Mesenchymal stem cell (in vitro differentiated cells and primary cell): ENCODE measurements at regions not wholly inside any gene's neighbourhood (a gene's known extent, or its start where the extent isn't known, plus 50 kb on each side); places are given as distances from the start of the nearest gene placed in this dataset.

Source experiments
- DNase-seq: peaks from one replicate; pipeline ENCODE4 v3.0.0-alpha.2; 2013
- H2AFZ ChIP-seq: one replicate; pipeline ENCODE4 v1.6.1; 2013; ENCODE audit warnings: low read depth, mild to moderate bottlenecking, control low read depth, inconsistent platforms, low read length, moderate library complexity
- H2AK5ac ChIP-seq: 2 replicates; pipeline ENCODE4 v1.6.1; 2013; ENCODE audit warnings: low read length, moderate library complexity, mild to moderate bottlenecking, inconsistent platforms; ENCODE audit not compliant: severe bottlenecking
- H2BK120ac ChIP-seq: one replicate; pipeline ENCODE4 v1.6.1; 2013; ENCODE audit warnings: low read depth, mild to moderate bottlenecking, inconsistent platforms, low read length, moderate library complexity
- H2BK12ac ChIP-seq, 2 experiments: one replicate each; pipeline ENCODE4 v1.6.1; 2013; ENCODE audit warnings: inconsistent platforms in 2 of 2, low read length in 2 of 2, mild to moderate bottlenecking in 2 of 2, moderate library complexity in 2 of 2, control low read depth in 1 of 2
- H2BK15ac ChIP-seq: one replicate; pipeline ENCODE4 v1.6.1; 2013; ENCODE audit warnings: mild to moderate bottlenecking, low read depth, inconsistent platforms; ENCODE audit not compliant: poor library complexity, severe bottlenecking
- H2BK5ac ChIP-seq: 2 replicates; pipeline ENCODE4 v1.6.1; 2013; ENCODE audit warnings: low read depth, mild to moderate bottlenecking, low read length, control low read depth, inconsistent platforms; ENCODE audit not compliant: poor library complexity, severe bottlenecking
- H3K14ac ChIP-seq, 2 experiments: one replicate each; pipeline ENCODE4 v1.6.1; 2013; ENCODE audit warnings: inconsistent platforms in 2 of 2, low read length in 2 of 2, control low read depth in 1 of 2, mild to moderate bottlenecking in 1 of 2, moderate library complexity in 1 of 2
- H3K18ac ChIP-seq, 2 experiments: one replicate each; pipeline ENCODE4 v1.6.1; 2013; ENCODE audit warnings: inconsistent platforms in 2 of 2, low read length in 2 of 2, control low read depth in 1 of 2, low read depth in 1 of 2, mild to moderate bottlenecking in 1 of 2
- H3K23ac ChIP-seq, 2 experiments: one replicate each; pipeline ENCODE4 v1.6.1; 2013; ENCODE audit warnings: inconsistent platforms in 2 of 2, low read length in 2 of 2, mild to moderate bottlenecking in 2 of 2, moderate library complexity in 2 of 2, control low read depth in 1 of 2
- H3K27ac ChIP-seq: 2 replicates; pipeline ENCODE4 v1.5.1; 2013; ENCODE audit warnings: mild to moderate bottlenecking, moderate library complexity, low read length, control low read depth, inconsistent platforms; ENCODE audit not compliant: poor library complexity, severe bottlenecking
- H3K27me3 ChIP-seq, 2 experiments: 2 replicates each; pipeline versions ENCODE4 v1.6.1 to v1.7.0; 2013; ENCODE audit warnings: low read length in 2 of 2, mild to moderate bottlenecking in 2 of 2, moderate library complexity in 2 of 2, control low read depth in 1 of 2, inconsistent platforms in 1 of 2; ENCODE audit not compliant: control insufficient read depth in 1 of 2, insufficient read depth in 1 of 2
- H3K36me3 ChIP-seq, 2 experiments: 2 replicates each; pipeline versions ENCODE4 v1.6.1 to v1.7.0; 2013; ENCODE audit warnings: low read length in 2 of 2, control low read depth in 1 of 2, inconsistent platforms in 1 of 2, low read depth in 1 of 2, mild to moderate bottlenecking in 1 of 2; ENCODE audit not compliant: insufficient read depth in 2 of 2, control insufficient read depth in 1 of 2
- H3K4ac ChIP-seq, 2 experiments: one replicate each; pipeline ENCODE4 v1.6.1; 2013; ENCODE audit warnings: inconsistent platforms in 2 of 2, low read length in 2 of 2, mild to moderate bottlenecking in 2 of 2, moderate library complexity in 2 of 2, control low read depth in 1 of 2, low read depth in 1 of 2
- H3K4me1 ChIP-seq: 2 replicates; pipeline ENCODE4 v1.6.1; 2013; ENCODE audit warnings: low read depth, low read length, control low read depth; ENCODE audit not compliant: control insufficient read depth, insufficient read depth
- H3K4me2 ChIP-seq: 2 replicates; pipeline ENCODE4 v1.6.1; 2013; ENCODE audit warnings: low read length, mild to moderate bottlenecking, inconsistent platforms; ENCODE audit not compliant: poor library complexity, severe bottlenecking
- H3K4me3 ChIP-seq, 2 experiments: 2 replicates each; pipeline versions ENCODE4 v1.5.1 to v1.7.0; 2013; ENCODE audit warnings: low read length in 2 of 2, mild to moderate bottlenecking in 2 of 2, control low read depth in 1 of 2, low read depth in 1 of 2; ENCODE audit not compliant: insufficient read depth in 1 of 2
- H3K79me1 ChIP-seq: replicated peaks from 2 replicates; pipeline ENCODE4 v1.6.1; 2013; ENCODE audit warnings: mild to moderate bottlenecking, control low read depth, low read length, inconsistent platforms; ENCODE audit not compliant: poor library complexity, severe bottlenecking
- H3K9ac ChIP-seq: 2 replicates; pipeline ENCODE4 v1.7.0; 2013; ENCODE audit warnings: mild to moderate bottlenecking, low read length, moderate library complexity
- H3K9me3 ChIP-seq: 2 replicates; pipeline ENCODE4 v1.7.0; 2013; ENCODE audit warnings: mild to moderate bottlenecking, low read length; ENCODE audit not compliant: control insufficient read depth
- H4K8ac ChIP-seq: one replicate; pipeline ENCODE4 v1.6.1; 2013; ENCODE audit warnings: inconsistent platforms, mild to moderate bottlenecking, low read length, moderate library complexity
- H4K91ac ChIP-seq: one replicate; pipeline ENCODE4 v1.6.1; 2013; ENCODE audit warnings: mild to moderate bottlenecking, low read length, inconsistent platforms
- WGBS: methylation state at CpG from one replicate; pipeline ENCODE4 v1.1.7; 2013; ENCODE audit warnings: mixed read lengths; 5-methylcytosine and 5-hydroxymethylcytosine counted together

DNA sequence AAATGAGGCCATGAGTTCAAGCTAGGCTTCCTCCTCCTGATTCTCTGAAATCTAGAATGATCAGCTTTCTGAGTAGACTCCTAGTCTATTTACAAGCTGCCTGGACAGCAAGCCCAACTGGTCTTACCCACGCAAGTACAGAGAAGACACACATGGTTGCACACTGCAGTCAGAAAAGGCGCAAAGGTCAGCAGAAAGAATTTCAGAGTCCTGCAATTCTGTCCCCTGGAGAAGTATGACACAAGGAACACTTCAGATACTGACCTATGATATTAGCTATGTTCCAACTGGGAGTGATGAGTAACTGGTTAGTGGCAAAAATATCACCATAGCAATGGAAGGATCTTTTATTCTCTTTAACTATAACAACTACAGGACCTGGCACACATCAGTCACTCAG is 336.1 kb upstream of the PKDCC start:
- Histone ChIP-seq H3K4ac (no peak overlapping the region), H3K18ac (no peak overlapping the region), H3K27ac (no peak overlapping the region), H2AFZ (no peak overlapping the region), H3K23ac (no peak overlapping the region), H2AK5ac (no peak overlapping the region), H3K9me3 (no peaks in the 10 kb centered on the region), H3K4me3 (no peak overlapping the region), H2BK5ac (no peak overlapping the region), H2BK120ac (no peak overlapping the region), H2BK15ac (no peak overlapping the region), H3K36me3 (no peaks in the 10 kb centered on the region), H3K4me1 (peaks cover 8% of the 10 kb centered on the region), H3K27me3 (no peaks in the 10 kb centered on the region), H4K91ac (no peak overlapping the region), H3K4me2 (no peak overlapping the region), H3K9ac (no peak overlapping the region), H3K79me1 (no peaks in the 10 kb centered on the region), H3K14ac (no peak overlapping the region), H2BK12ac (no peak overlapping the region), H4K8ac (no peak overlapping the region)
- 76% methylated on average over 2 of the region's 2 CpGs for WGBS
- no peak for DNase-seq

DNA sequence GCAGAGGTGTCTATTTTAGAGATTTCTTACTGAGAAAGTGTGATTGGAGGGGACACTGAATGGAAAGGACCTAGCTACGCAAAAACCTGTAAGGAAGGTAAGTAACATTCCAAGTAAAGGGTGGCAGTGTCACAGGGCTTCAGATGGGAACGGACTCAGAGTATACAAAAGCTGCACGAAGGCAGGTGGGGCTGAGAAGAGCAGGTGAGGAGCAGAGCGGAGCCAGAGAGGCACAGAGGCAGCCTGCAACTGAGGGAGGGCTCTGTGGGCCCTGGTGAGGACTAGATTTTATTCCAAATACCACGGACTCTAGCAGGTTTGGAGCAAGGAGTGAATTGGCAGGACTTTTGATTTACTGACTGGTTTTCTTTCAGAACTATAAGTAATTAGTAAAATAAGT is 331.3 kb upstream of the PKDCC start:
- Histone ChIP-seq H3K14ac (no peak overlapping the region), H3K27me3 (no peaks in the 10 kb centered on the region), H2BK5ac (no peak overlapping the region), H3K36me3 (no peaks in the 10 kb centered on the region), H3K18ac (no peak overlapping the region), H2AK5ac (no peak overlapping the region), H3K9ac (no peak overlapping the region), H3K27ac (no peak overlapping the region), H2BK12ac (no peak overlapping the region), H3K4ac (no peak overlapping the region), H3K79me1 (no peaks in the 10 kb centered on the region), H2AFZ (no peak overlapping the region), H3K4me3 (no peak overlapping the region), H2BK15ac (no peak overlapping the region), H2BK120ac (no peak overlapping the region), H3K9me3 (no peaks in the 10 kb centered on the region), H3K4me1 (peaks cover 3% of the 10 kb centered on the region), H4K91ac (no peak overlapping the region), H4K8ac (no peak overlapping the region), H3K23ac (no peak overlapping the region), H3K4me2 (no peak overlapping the region)
- no peak for DNase-seq
- 83% methylated on average over 4 of the region's 5 CpGs for WGBS

GRCh38 chr2:41717839-41718238 is 330.0 kb upstream of the PKDCC start:
- H4K8ac ChIP-seq: no peak overlapping the region
- no peak overlapping the region for H2BK12ac ChIP-seq
- no peak overlapping the region for H2AFZ ChIP-seq
- no peaks in the 10 kb centered on the region for H3K36me3 ChIP-seq
- no peak for DNase-seq
- H3K27me3 ChIP-seq: no peaks in the 10 kb centered on the region
- H3K18ac ChIP-seq: no peak overlapping the region
- H2BK5ac ChIP-seq: no peak overlapping the region
- no peak overlapping the region for H2AK5ac ChIP-seq
- no peak overlapping the region for H3K27ac ChIP-seq
- H2BK15ac ChIP-seq: no peak overlapping the region
- no peaks in the 10 kb centered on the region for H3K9me3 ChIP-seq
- H3K9ac ChIP-seq: no peak overlapping the region
- no peak overlapping the region for H3K4ac ChIP-seq
- H4K91ac ChIP-seq: no peak overlapping the region
- H2BK120ac ChIP-seq: no peak overlapping the region
- no peaks in the 10 kb centered on the region for H3K79me1 ChIP-seq
- WGBS: 67% methylated on average over 1 of the region's 1 CpG
- H3K4me2 ChIP-seq: no peak overlapping the region
- H3K4me1 ChIP-seq: peaks cover 3% of the 10 kb centered on the region
- no peak overlapping the region for H3K4me3 ChIP-seq
- H3K14ac ChIP-seq: no peak overlapping the region
- no peak overlapping the region for H3K23ac ChIP-seq

DNA sequence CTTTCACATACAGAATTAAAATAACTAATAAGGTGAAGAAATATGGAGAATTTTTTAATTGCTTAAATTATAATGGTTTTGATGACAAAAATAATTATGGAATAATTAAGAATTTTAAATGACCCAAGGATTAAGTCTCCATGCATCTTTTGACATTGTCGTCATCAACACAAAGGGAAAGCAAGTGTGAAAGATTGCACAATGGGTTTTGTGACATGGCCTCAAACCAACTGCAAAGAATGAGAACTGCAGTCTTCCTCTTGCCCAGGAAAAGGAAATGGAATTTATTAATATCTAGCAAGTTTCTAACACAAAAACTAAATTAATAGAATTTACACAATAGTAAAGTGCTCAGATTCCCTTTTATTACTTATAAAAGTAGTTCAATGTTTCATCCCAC is 329.1 kb upstream of the PKDCC start:
- no peak overlapping the region for H2BK12ac ChIP-seq
- H3K18ac ChIP-seq: no peak overlapping the region
- DNase-seq: no peak
- H3K9ac ChIP-seq: no peak overlapping the region
- H2BK15ac ChIP-seq: no peak overlapping the region
- no peak overlapping the region for H3K14ac ChIP-seq
- no peaks in the 10 kb centered on the region for H3K79me1 ChIP-seq
- no peaks in the 10 kb centered on the region for H3K9me3 ChIP-seq
- no peak overlapping the region for H3K4me3 ChIP-seq
- no peaks in the 10 kb centered on the region for H3K27me3 ChIP-seq
- H3K4me2 ChIP-seq: no peak overlapping the region
- no peaks in the 10 kb centered on the region for H3K36me3 ChIP-seq
- no peak overlapping the region for H3K23ac ChIP-seq
- H3K27ac ChIP-seq: no peak overlapping the region
- H2AFZ ChIP-seq: no peak overlapping the region
- WGBS: 100% methylated on average over 1 of the region's 1 CpG
- no peak overlapping the region for H4K91ac ChIP-seq
- H2BK120ac ChIP-seq: no peak overlapping the region
- H4K8ac ChIP-seq: no peak overlapping the region
- peaks cover 3% of the 10 kb centered on the region for H3K4me1 ChIP-seq
- H2AK5ac ChIP-seq: no peak overlapping the region
- H2BK5ac ChIP-seq: no peak overlapping the region
- no peak overlapping the region for H3K4ac ChIP-seq
